NCI-H82 (cell line): ENCODE measurements at regions not wholly inside any gene's neighbourhood (a gene's known extent, or its start where the extent isn't known, plus 50 kb on each side); places are given as distances from the start of the nearest gene placed in this dataset.

Source experiments
- DNase-seq: peaks from one replicate; lab custom pipeline; 2025; lab: John Stamatoyannopoulos, UW

- DNase-seq: peak; percentile 37
These were observed 187.7 kb upstream of the POU5F2 start for GRCh38 chr5:93929131-93929530.

GRCh38 chr5:93926831-93927620 lies 185.6 kb upstream of the POU5F2 start:
- DNase-seq: peak; percentile 48

- DNase-seq: no peak
These were observed 183.9 kb upstream of the POU5F2 start for GRCh38 chr5:93925321-93925720.

GRCh38 chr5:93924628-93925027 lies 183.2 kb upstream of the POU5F2 start:
- no peak for DNase-seq

GRCh38 chr5:93922551-93922950 lies 181.2 kb upstream of the POU5F2 start:
- DNase-seq: no peak

GRCh38 chr5:93921001-93921400 lies 179.6 kb upstream of the POU5F2 start:
- no peak for DNase-seq

GRCh38 chr5:93916872-93917271 lies 175.5 kb upstream of the POU5F2 start:
- DNase-seq: no peak

- peak; percentile 53 for DNase-seq
These were observed 173.7 kb upstream of the POU5F2 start for GRCh38 chr5:93915142-93915553.

GRCh38 chr5:93911609-93912008 lies 170.2 kb upstream of the POU5F2 start:
- peak; percentile 13 for DNase-seq

GRCh38 chr5:93909356-93909755 lies 168.0 kb upstream of the POU5F2 start:
- DNase-seq: peak; percentile 9

GRCh38 chr5:93904917-93905316 lies 163.5 kb upstream of the POU5F2 start:
- no peak for DNase-seq

GRCh38 chr5:93902288-93902687 lies 160.9 kb upstream of the POU5F2 start:
- no peak for DNase-seq

- peak; percentile 29 for DNase-seq
These were observed 157.7 kb upstream of the POU5F2 start for GRCh38 chr5:93899026-93899600.

- DNase-seq: peak; percentile 11
These were observed 153.4 kb upstream of the POU5F2 start for GRCh38 chr5:93894601-93895354.

- DNase-seq: peak; percentile 4
These were observed 151.7 kb upstream of the POU5F2 start for GRCh38 chr5:93893075-93893474.

GRCh38 chr5:93892481-93892880 lies 151.1 kb upstream of the POU5F2 start:
- no peak for DNase-seq

- peak; percentile 12 for DNase-seq
These were observed 150.4 kb upstream of the POU5F2 start for GRCh38 chr5:93891491-93892480.

- peak; percentile 25 for DNase-seq
These were observed 149.3 kb upstream of the POU5F2 start for GRCh38 chr5:93890657-93891056.

- DNase-seq: no peak
These were observed 146.3 kb upstream of the POU5F2 start for GRCh38 chr5:93887678-93888077.

- DNase-seq: no peak
These were observed 145.5 kb upstream of the POU5F2 start for GRCh38 chr5:93886917-93887361.

- no peak for DNase-seq
These were observed 144.9 kb upstream of the POU5F2 start for GRCh38 chr5:93886098-93886806.
